ENCODE measurements at regions not wholly inside any gene's neighbourhood (a gene's known extent, or its start where the extent isn't known, plus 50 kb on each side); places are given as distances from the start of the nearest gene placed in this dataset.

- no peak for TF ChIP-seq ZFX (IDR thresholded peaks at IDR 0.05)
- no peak for TF ChIP-seq CTCF (conservative IDR thresholded peaks at IDR 0.05)
- H3K27ac ChIP-seq, result no peak overlapping the region
Measured at GRCh38 chr16:16828913-16829398, 450.0 kb downstream of the NPIPA7 start.

GRCh38 chr16:16830401-16830800 is 451.5 kb downstream of the NPIPA7 start:
- H3K27ac ChIP-seq, result no peak overlapping the region
- TF ChIP-seq ZFX (IDR thresholded peaks at IDR 0.05) (no peak), CTCF (conservative IDR thresholded peaks at IDR 0.05) (no peak)

- TF ChIP-seq ZFX (IDR thresholded peaks at IDR 0.05) (no peak), CTCF (conservative IDR thresholded peaks at IDR 0.05) (no peak)
- H3K27ac ChIP-seq, result no peak overlapping the region
Measured at GRCh38 chr16:16830973-16831372, 452.0 kb downstream of the NPIPA7 start.

GRCh38 chr16:16833165-16833564 is 454.2 kb downstream of the NPIPA7 start:
- no peak overlapping the region for H3K27ac ChIP-seq
- TF ChIP-seq CTCF (conservative IDR thresholded peaks at IDR 0.05), result no peak
- TF ChIP-seq ZFX (IDR thresholded peaks at IDR 0.05), result no peak

GRCh38 chr16:16850274-16850673 is 471.3 kb downstream of the NPIPA7 start:
- H3K27ac ChIP-seq, result no peak overlapping the region
- TF ChIP-seq ZFX (IDR thresholded peaks at IDR 0.05) (no peak), CTCF (conservative IDR thresholded peaks at IDR 0.05) (no peak)

- TF ChIP-seq CTCF (conservative IDR thresholded peaks at IDR 0.05) (no peak), ZFX (IDR thresholded peaks at IDR 0.05) (no peak)
- no peak overlapping the region for H3K27ac ChIP-seq
Measured at GRCh38 chr16:16857012-16857411, 478.1 kb downstream of the NPIPA7 start.

GRCh38 chr16:16857603-16858283 is 478.8 kb downstream of the NPIPA7 start:
- H3K27ac ChIP-seq, result no peak overlapping the region
- TF ChIP-seq CTCF (conservative IDR thresholded peaks at IDR 0.05) (no peak), ZFX (IDR thresholded peaks at IDR 0.05) (no peak)

Data from C4-2B (cell line).